ENCODE measurements at regions not wholly inside any gene's neighbourhood (a gene's known extent, or its start where the extent isn't known, plus 50 kb on each side); places are given as distances from the start of the nearest gene placed in this dataset.
"Not testable (repeated sequence)": the region's sequence is repeated elsewhere in the genome, so short reads cannot be mapped to it uniquely, and the experiment has no call there.

DNA sequence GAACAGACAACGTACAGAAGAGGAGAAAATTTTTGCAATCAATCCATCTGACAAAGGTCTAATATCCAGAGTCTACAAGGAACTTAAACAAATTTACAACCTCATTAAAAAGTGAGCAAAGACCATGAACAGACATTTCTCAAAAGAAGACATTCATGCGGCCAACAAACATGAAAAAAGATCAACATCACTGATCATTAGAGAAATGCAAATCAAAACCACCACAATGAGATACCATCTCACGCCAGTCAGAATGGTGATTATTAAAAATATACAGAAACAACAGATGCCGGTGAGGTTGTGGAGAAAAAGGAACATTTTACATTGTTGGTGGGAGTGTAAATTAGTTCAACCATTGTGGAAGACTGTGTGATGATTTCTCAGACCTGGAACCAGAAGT lies 149.0 kb upstream of the OLIG3 start:
- TF ChIP-seq POLR2A (IDR thresholded peaks at IDR 0.05; ENCODE audit: low read length); GATA1 (IDR thresholded peaks at IDR 0.05; ENCODE audit: low read depth, low read length): not testable (repeated sequence)
